Neural cell (in vitro differentiated cells): ENCODE measurements at regions not wholly inside any gene's neighbourhood (a gene's known extent, or its start where the extent isn't known, plus 50 kb on each side); places are given as distances from the start of the nearest gene placed in this dataset.

Source experiments
- EP300 ChIP-seq: fragments of 450-650 bp; conservative IDR thresholded peaks from 2 replicates; pipeline ENCODE4 v1.6.1; 2014; ENCODE audit warnings: antibody characterized with exemption, mild to moderate bottlenecking, moderate library complexity; ENCODE audit not compliant: poor library complexity, severe bottlenecking
- EZH2 ChIP-seq: fragments of 200-600, 300-800 bp; shearing (Covaris generic), sonication (generic); IDR thresholded peaks from 2 replicates; pipeline ENCODE4 v1.6.1; 2014; ENCODE audit warnings: antibody characterized with exemption, low read length, borderline replicate concordance, mild to moderate bottlenecking; ENCODE audit not compliant: insufficient read depth, poor library complexity, severe bottlenecking
- MXI1 ChIP-seq: fragments of 450-650 bp; conservative IDR thresholded peaks from 2 replicates; pipeline ENCODE4 v1.6.1; 2014; ENCODE audit warnings: antibody characterized with exemption, mild to moderate bottlenecking; ENCODE audit not compliant: poor library complexity, severe bottlenecking
- POLR2AphosphoS5 ChIP-seq: IDR thresholded peaks from 2 replicates; pipeline ENCODE4 v1.6.1; 2012
- RAD21 ChIP-seq: fragments of 450-650 bp; conservative IDR thresholded peaks from 2 replicates; pipeline ENCODE4 v1.6.1; 2014; ENCODE audit warnings: antibody characterized with exemption, mild to moderate bottlenecking, moderate library complexity
- SMC3 ChIP-seq: fragments of 450-650 bp; conservative IDR thresholded peaks from 2 replicates; pipeline ENCODE4 v1.6.1; 2014; ENCODE audit warnings: antibody characterized with exemption, mild to moderate bottlenecking, moderate library complexity; ENCODE audit not compliant: poor library complexity
- TAF1 ChIP-seq: IDR thresholded peaks from 2 replicates; pipeline ENCODE4 v1.6.1; 2012; ENCODE audit warnings: low read depth
- TF ChIP-seq, protein P1 (sequence below): fragments of 450-650 bp; IDR thresholded peaks from 2 replicates; pipeline ENCODE4 v1.5.1; 2014; ENCODE audit warnings: antibody characterized with exemption, mild to moderate bottlenecking, moderate library complexity; ENCODE audit not compliant: poor library complexity, severe bottlenecking
- TF ChIP-seq, protein P2 (sequence below): IDR thresholded peaks from 2 replicates; pipeline ENCODE4 v1.6.1; 2012; ENCODE audit warnings: borderline replicate concordance

GRCh38 chr12:116647813-116648212, 88.6 kb downstream of the MAP1LC3B2 start:
- TF ChIP-seq, protein P1, sequence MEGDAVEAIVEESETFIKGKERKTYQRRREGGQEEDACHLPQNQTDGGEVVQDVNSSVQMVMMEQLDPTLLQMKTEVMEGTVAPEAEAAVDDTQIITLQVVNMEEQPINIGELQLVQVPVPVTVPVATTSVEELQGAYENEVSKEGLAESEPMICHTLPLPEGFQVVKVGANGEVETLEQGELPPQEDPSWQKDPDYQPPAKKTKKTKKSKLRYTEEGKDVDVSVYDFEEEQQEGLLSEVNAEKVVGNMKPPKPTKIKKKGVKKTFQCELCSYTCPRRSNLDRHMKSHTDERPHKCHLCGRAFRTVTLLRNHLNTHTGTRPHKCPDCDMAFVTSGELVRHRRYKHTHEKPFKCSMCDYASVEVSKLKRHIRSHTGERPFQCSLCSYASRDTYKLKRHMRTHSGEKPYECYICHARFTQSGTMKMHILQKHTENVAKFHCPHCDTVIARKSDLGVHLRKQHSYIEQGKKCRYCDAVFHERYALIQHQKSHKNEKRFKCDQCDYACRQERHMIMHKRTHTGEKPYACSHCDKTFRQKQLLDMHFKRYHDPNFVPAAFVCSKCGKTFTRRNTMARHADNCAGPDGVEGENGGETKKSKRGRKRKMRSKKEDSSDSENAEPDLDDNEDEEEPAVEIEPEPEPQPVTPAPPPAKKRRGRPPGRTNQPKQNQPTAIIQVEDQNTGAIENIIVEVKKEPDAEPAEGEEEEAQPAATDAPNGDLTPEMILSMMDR = no peak
- TF ChIP-seq POLR2AphosphoS5 (no peak), TAF1 (no peak), EZH2 (no peak), MXI1 (no peak), SMC3 (no peak), EP300 (no peak), RAD21 (no peak)
- TF ChIP-seq, protein P2, sequence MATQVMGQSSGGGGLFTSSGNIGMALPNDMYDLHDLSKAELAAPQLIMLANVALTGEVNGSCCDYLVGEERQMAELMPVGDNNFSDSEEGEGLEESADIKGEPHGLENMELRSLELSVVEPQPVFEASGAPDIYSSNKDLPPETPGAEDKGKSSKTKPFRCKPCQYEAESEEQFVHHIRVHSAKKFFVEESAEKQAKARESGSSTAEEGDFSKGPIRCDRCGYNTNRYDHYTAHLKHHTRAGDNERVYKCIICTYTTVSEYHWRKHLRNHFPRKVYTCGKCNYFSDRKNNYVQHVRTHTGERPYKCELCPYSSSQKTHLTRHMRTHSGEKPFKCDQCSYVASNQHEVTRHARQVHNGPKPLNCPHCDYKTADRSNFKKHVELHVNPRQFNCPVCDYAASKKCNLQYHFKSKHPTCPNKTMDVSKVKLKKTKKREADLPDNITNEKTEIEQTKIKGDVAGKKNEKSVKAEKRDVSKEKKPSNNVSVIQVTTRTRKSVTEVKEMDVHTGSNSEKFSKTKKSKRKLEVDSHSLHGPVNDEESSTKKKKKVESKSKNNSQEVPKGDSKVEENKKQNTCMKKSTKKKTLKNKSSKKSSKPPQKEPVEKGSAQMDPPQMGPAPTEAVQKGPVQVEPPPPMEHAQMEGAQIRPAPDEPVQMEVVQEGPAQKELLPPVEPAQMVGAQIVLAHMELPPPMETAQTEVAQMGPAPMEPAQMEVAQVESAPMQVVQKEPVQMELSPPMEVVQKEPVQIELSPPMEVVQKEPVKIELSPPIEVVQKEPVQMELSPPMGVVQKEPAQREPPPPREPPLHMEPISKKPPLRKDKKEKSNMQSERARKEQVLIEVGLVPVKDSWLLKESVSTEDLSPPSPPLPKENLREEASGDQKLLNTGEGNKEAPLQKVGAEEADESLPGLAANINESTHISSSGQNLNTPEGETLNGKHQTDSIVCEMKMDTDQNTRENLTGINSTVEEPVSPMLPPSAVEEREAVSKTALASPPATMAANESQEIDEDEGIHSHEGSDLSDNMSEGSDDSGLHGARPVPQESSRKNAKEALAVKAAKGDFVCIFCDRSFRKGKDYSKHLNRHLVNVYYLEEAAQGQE = no peak
